Head of caudate nucleus (tissue), 42 donors: ENCODE measurements at regions not wholly inside any gene's neighbourhood (a gene's known extent, or its start where the extent isn't known, plus 50 kb on each side); places are given as distances from the start of the nearest gene placed in this dataset.
"Not testable (repeated sequence)": the region's sequence is repeated elsewhere in the genome, so short reads cannot be mapped to it uniquely, and the experiment has no call there.

Experiments used
- DNase-seq, 42 donors: peaks; one replicate each; pipeline versions ENCODE4 v3.0.0 to v3.0.0-alpha.2; 2020 to 2021; ENCODE audit warnings: mixed read lengths in 7 of 42
- intact Hi-C: fragments of 100-400 bp; cut with DNase I; formaldehyde crosslinking; loops from one replicate; pipeline ENCODE4 v1.15.0; 2022

- no peak for DNase-seq
- intact Hi-C loops: no loop called here
Observed at GRCh38 chr2:208595386-208596275, 189.0 kb downstream of the PTH2R start.

- intact Hi-C loops: no loop called here
- DNase-seq: no peak
Observed at GRCh38 chr2:208607694-208608093, 201.1 kb downstream of the PTH2R start.

- no peak for DNase-seq
- intact Hi-C loops: no loop called here
Observed at GRCh38 chr2:208608122-208608835, 201.7 kb downstream of the PTH2R start.

GRCh38 chr2:208609166-208609804 lies 202.7 kb downstream of the PTH2R start:
- intact Hi-C loops: no loop called here
- no peak for DNase-seq

GRCh38 chr2:208615675-208616074 lies 209.1 kb downstream of the PTH2R start:
- intact Hi-C loops, DNase-seq: not testable (repeated sequence)

- intact Hi-C loops: no loop called here
- DNase-seq: no peak
Observed at GRCh38 chr2:208618220-208618619, 211.6 kb downstream of the PTH2R start.

- intact Hi-C loops: no loop called here
- no peak for DNase-seq
Observed at GRCh38 chr2:208619993-208620392, 213.4 kb downstream of the PTH2R start.

- DNase-seq: no peak
- intact Hi-C loops: no loop called here
Observed at GRCh38 chr2:208620487-208620978, 213.9 kb downstream of the PTH2R start.

- DNase-seq: no peak
- intact Hi-C loops: no loop called here
Observed at GRCh38 chr2:208627110-208627884, 220.7 kb downstream of the PTH2R start.

GRCh38 chr2:208627916-208628315 lies 221.3 kb downstream of the PTH2R start:
- no peak for DNase-seq
- intact Hi-C loops: no loop called here

GRCh38 chr2:208638059-208638458 lies 231.5 kb downstream of the PTH2R start:
- DNase-seq: no peak
- intact Hi-C loops: no loop called here

GRCh38 chr2:208642125-208642779 lies 235.7 kb downstream of the PTH2R start:
- no peak for DNase-seq
- intact Hi-C loops: no loop called here

- intact Hi-C loops: no loop called here
- DNase-seq: no peak
Observed at GRCh38 chr2:208643145-208643544, 236.6 kb downstream of the PTH2R start.

- intact Hi-C loops: no loop called here
- no peak for DNase-seq
Observed at GRCh38 chr2:208645226-208645625, 238.6 kb downstream of the PTH2R start.

- intact Hi-C loops: no loop called here
- no peak for DNase-seq
Observed at GRCh38 chr2:208648368-208648767, 241.8 kb downstream of the PTH2R start.

- no peak for DNase-seq
- intact Hi-C loops: no loop called here
Observed at GRCh38 chr2:208653383-208653782, 246.8 kb downstream of the PTH2R start.

GRCh38 chr2:208654056-208654455 lies 247.5 kb downstream of the PTH2R start:
- no peak for DNase-seq
- intact Hi-C loops: no loop called here

GRCh38 chr2:208657468-208657867 lies 250.9 kb downstream of the PTH2R start:
- no peak for DNase-seq
- intact Hi-C loops: no loop called here

- no peak for DNase-seq
- intact Hi-C loops: no loop called here
Observed at GRCh38 chr2:208669394-208669793, 262.8 kb downstream of the PTH2R start.
